A673 (cell line): ENCODE measurements at regions not wholly inside any gene's neighbourhood (a gene's known extent, or its start where the extent isn't known, plus 50 kb on each side); places are given as distances from the start of the nearest gene placed in this dataset.

Experiments used
- BruUV-seq: library from RNA; stranded (reverse); fragments of 400-500 nt; replicated peaks from 2 replicates; lab custom pipeline; 2021; lab: Mats Ljungman, UMichigan
- CTCF ChIA-PET: fragments of 300-600 bp; sonication (Branson Sonifier 250); formaldehyde crosslinking; loops from one replicate; lab custom pipeline; 2022; ENCODE audit warnings: antibody characterized with exemption; lab: Charles Lee
- POLR2A ChIA-PET: fragments of 300-600 bp; sonication (Branson Sonifier 250); formaldehyde crosslinking; loops from one replicate; lab custom pipeline; 2022; ENCODE audit warnings: antibody characterized with exemption; ENCODE audit not compliant: low non-redundant PET; lab: Charles Lee
- DNase-seq: peaks from one replicate; pipeline ENCODE4 v3.0.0-alpha.2; 2015; ENCODE audit warnings: low spot score
- H3K27ac ChIP-seq: fragments of 200-600 bp; sonication (generic); 2 replicates; pipeline ENCODE4 v1.5.1; 2016; ENCODE audit warnings: mixed run types, low read depth, mild to moderate bottlenecking, mixed read lengths, antibody characterized with exemption, low read length; ENCODE audit not compliant: poor library complexity, severe bottlenecking
- H3K27me3 ChIP-seq: fragments of 200-600 bp; sonication (generic); replicated peaks from 2 replicates; pipeline ENCODE4 v1.6.1; 2017; ENCODE audit warnings: mixed run types, low read depth, mild to moderate bottlenecking, mixed read lengths, antibody characterized with exemption, low read length; ENCODE audit not compliant: insufficient read depth, poor library complexity
- H3K36me3 ChIP-seq: fragments of 200-600 bp; sonication (generic); 2 replicates; pipeline ENCODE4 v1.6.1; 2016; ENCODE audit warnings: mixed run types, mild to moderate bottlenecking, mixed read lengths, antibody characterized with exemption, low read length; ENCODE audit not compliant: insufficient read depth, poor library complexity, severe bottlenecking
- H3K4me1 ChIP-seq: fragments of 200-600 bp; sonication (generic); 2 replicates; pipeline ENCODE4 v1.6.1; 2017; ENCODE audit warnings: mixed run types, mild to moderate bottlenecking, mixed read lengths, antibody characterized with exemption, low read length; ENCODE audit not compliant: insufficient read depth, poor library complexity, severe bottlenecking
- H3K4me3 ChIP-seq: fragments of 200-600 bp; sonication (generic); 2 replicates; pipeline ENCODE4 v1.5.1; 2016; ENCODE audit warnings: low read depth, mixed run types, mild to moderate bottlenecking, mixed read lengths, low read length; ENCODE audit not compliant: poor library complexity, severe bottlenecking
- H3K9me3 ChIP-seq: fragments of 200-600 bp; sonication (generic); 2 replicates; pipeline ENCODE4 v1.6.1; 2016; ENCODE audit warnings: mixed run types, low read depth, mild to moderate bottlenecking, mixed read lengths, antibody characterized with exemption, low read length; ENCODE audit not compliant: poor library complexity, severe bottlenecking
- EZH2 ChIP-seq: fragments of 200-600 bp; sonication (generic); IDR thresholded peaks from 2 replicates; pipeline ENCODE4 v1.6.1; 2017; ENCODE audit warnings: borderline replicate concordance, low read depth, mild to moderate bottlenecking, mixed read lengths, antibody characterized with exemption, low read length; ENCODE audit not compliant: poor library complexity, severe bottlenecking
- intact Hi-C: fragments of 100-400 bp; cut with micrococcal nuclease; formaldehyde crosslinking; loops from one replicate; pipeline ENCODE4 v1.10.0; 2022; ENCODE audit not compliant: unreplicated experiment
- TF ChIP-seq, protein P1 (sequence below): fragments of 300-800, 200-600 bp; sonication (generic); conservative IDR thresholded peaks from 2 replicates; pipeline ENCODE4 v1.5.1; 2017; ENCODE audit warnings: low read depth, mild to moderate bottlenecking, antibody characterized with exemption, low read length, moderate library complexity, mixed read lengths

- DNase-seq: no peak
Measured at GRCh38 chr20:6705106-6705766, 62.2 kb upstream of the BMP2 start.

GRCh38 chr20:6704132-6704861 lies 63.2 kb upstream of the BMP2 start:
- ChIA-PET POLR2A (no interaction called here), CTCF (no interaction called here)
- H3K27me3 ChIP-seq: no peaks in the 10 kb centered on the region
- no peaks in the 10 kb centered on the region for H3K4me1 ChIP-seq
- BruUV-seq: no TSS peak
- H3K9me3 ChIP-seq: no peaks in the 10 kb centered on the region
- DNase-seq: no peak
- no peak overlapping the region for H3K4me3 ChIP-seq
- TF ChIP-seq, protein P1, sequence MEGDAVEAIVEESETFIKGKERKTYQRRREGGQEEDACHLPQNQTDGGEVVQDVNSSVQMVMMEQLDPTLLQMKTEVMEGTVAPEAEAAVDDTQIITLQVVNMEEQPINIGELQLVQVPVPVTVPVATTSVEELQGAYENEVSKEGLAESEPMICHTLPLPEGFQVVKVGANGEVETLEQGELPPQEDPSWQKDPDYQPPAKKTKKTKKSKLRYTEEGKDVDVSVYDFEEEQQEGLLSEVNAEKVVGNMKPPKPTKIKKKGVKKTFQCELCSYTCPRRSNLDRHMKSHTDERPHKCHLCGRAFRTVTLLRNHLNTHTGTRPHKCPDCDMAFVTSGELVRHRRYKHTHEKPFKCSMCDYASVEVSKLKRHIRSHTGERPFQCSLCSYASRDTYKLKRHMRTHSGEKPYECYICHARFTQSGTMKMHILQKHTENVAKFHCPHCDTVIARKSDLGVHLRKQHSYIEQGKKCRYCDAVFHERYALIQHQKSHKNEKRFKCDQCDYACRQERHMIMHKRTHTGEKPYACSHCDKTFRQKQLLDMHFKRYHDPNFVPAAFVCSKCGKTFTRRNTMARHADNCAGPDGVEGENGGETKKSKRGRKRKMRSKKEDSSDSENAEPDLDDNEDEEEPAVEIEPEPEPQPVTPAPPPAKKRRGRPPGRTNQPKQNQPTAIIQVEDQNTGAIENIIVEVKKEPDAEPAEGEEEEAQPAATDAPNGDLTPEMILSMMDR: no peak
- TF ChIP-seq EZH2: no peak
- no peaks in the 10 kb centered on the region for H3K36me3 ChIP-seq
- intact Hi-C loops: no loop called here
- H3K27ac ChIP-seq: no peak overlapping the region

More at GRCh38 chr20:6705106-6705766, 62.2 kb upstream of the BMP2 start:
- no peaks in the 10 kb centered on the region for H3K9me3 ChIP-seq
- H3K4me1 ChIP-seq: no peaks in the 10 kb centered on the region
- H3K27ac ChIP-seq: no peak overlapping the region
- BruUV-seq: no TSS peak
- H3K4me3 ChIP-seq: no peak overlapping the region
- intact Hi-C loops: no loop called here
- POLR2A ChIA-PET: no interaction called here
- no peaks in the 10 kb centered on the region for H3K36me3 ChIP-seq
- H3K27me3 ChIP-seq: no peaks in the 10 kb centered on the region
- CTCF ChIA-PET: no interaction called here
- TF ChIP-seq, protein P1: no peak
- no peak for TF ChIP-seq EZH2

DNA sequence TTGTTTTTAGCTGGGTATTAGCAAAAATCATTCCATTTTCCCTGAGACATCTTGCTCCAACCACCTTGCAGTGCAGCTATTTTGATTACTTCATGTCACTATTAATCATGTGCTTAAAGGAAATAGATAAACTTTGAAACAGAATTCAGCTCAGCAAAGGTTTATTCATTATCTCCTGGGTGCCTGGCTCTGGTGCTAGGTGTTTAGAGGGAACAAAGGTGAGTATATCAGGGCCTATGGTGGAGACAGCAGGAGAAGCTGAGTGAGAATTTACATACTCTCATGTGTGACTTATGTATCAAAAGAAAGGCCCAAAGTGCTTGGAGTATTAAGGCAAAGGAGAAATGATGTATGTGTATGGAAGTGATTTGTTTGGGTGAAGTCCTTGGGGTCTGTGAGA lies 63.8 kb upstream of the BMP2 start:
- Histone ChIP-seq H3K36me3 (no peaks in the 10 kb centered on the region), H3K4me1 (no peaks in the 10 kb centered on the region)
- POLR2A ChIA-PET: no interaction called here

More for the DNA sequence above, 63.8 kb upstream of the BMP2 start:
- intact Hi-C loops: no loop called here
- H3K27ac ChIP-seq: no peak overlapping the region
- TF ChIP-seq EZH2: no peak
- TF ChIP-seq, protein P1: no peak
- no peak for DNase-seq
- no peaks in the 10 kb centered on the region for H3K27me3 ChIP-seq
- CTCF ChIA-PET: no interaction called here
- H3K9me3 ChIP-seq: no peaks in the 10 kb centered on the region
- H3K4me3 ChIP-seq: no peak overlapping the region
- no TSS peak for BruUV-seq
